ENCODE measurements at regions not wholly inside any gene's neighbourhood (a gene's known extent, or its start where the extent isn't known, plus 50 kb on each side); places are given as distances from the start of the nearest gene placed in this dataset.

DNA sequence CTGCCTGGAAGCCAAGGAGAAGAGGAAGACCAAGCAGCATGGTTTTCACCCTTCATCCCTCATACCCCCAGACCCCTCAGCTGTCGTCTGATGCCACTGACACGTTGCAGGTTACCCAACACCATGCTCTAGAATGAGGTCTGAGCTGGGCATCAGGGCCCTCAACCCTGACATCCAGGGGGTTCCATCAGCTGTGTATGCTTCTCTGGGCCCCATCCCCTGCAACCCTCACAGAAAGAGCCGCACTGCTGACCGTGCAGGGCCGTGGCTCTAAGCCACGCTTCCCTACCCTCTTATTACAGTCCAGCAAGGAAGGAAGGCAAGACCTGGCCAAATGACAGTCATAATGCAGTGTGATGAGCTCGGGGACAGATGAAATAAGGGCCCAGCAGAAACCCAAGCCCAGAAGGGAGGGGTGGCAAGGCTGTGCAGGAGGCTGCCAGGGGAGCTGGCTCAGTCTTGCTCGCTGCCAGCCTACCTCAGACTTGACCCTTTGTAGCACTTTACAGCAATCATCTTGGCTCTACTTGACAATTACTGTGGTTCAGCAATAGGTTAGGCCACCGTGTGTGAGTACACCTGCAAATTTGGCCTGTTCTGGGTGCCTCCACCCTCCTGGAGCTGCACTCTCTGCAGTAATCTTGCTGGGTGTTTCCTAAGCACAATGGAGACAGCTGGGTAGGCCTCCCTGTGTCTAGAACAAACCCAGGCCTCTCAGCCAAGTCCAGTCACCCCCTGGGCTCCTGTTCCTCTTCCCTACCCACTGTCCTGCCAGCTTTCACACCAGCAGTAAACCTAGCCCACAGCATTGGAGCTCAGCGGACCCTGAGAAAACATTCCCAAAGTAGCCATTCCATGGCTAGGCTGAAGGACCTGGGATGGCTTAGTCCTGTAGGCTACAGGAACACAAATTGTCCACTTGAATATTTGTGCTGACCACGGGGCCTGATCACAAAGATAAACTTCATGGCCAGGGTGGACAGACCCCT, 115.3 kb upstream of the NEO1 start:
- peaks cover 0 to 17% (median 4%) of the 10 kb centered on the region in 5 experiments for H3K27me3 ChIP-seq (replicated peaks in 2 of 5; ENCODE audit: control insufficient read depth in 4 of 5, insufficient read depth in 5 of 5, low read length in 4 of 5)
- no peak overlapping the region for H3K27ac ChIP-seq (ENCODE audit: insufficient read depth in 1 of 2, low read depth in 1 of 2, low read length in 2 of 2, poor library complexity in 1 of 2, severe bottlenecking in 2 of 2)
- no peaks in the 10 kb centered on the region for H3K4me1 ChIP-seq (ENCODE audit: control extremely low read depth in 1 of 4, control insufficient read depth in 4 of 4, insufficient read depth in 4 of 4, low read length in 3 of 4)
- WGBS (ENCODE audit: insufficient coverage): 97% methylated on average over 10 of the region's 11 CpGs
- DNase-seq: no peak
- ChIA-PET POLR2A (no interaction called here), CTCF (no interaction called here)
- H3K9me3 ChIP-seq (ENCODE audit: control extremely low read depth in 1 of 5, control insufficient read depth in 4 of 5, insufficient read depth in 2 of 5, low read depth in 1 of 5, low read length in 4 of 5): peaks cover 0 to 3% (median 0%) of the 10 kb centered on the region in 5 experiments
- H3K4me3 ChIP-seq (ENCODE audit: control insufficient read depth in 1 of 7, extremely low read depth in 1 of 7, insufficient read depth in 4 of 7, low read depth in 2 of 7, low read length in 6 of 7): no peak overlapping the region
- no peaks in the 10 kb centered on the region for H3K36me3 ChIP-seq (ENCODE audit: control insufficient read depth in 4 of 4, insufficient read depth in 4 of 4, low read length in 3 of 4)

DNA sequence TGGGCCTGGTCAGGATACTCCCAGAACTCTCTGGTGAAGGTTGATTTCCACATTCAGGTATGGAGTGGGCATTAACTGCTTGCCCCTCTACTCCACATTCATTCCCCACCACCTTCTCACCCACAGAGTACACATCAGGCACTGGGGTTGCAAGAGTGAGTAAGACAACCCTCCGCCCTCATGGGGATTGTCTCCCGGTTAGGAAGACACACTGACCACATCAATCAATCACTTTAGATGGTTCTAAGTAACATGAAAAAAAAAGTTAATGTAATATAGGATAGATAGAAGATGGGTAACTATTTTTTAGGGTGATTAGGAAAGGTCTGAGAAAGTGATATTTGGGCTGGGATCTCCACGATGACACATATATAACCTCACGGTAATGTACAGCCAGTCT, 116.0 kb upstream of the NEO1 start:
- peaks cover 0 to 15% (median 4%) of the 10 kb centered on the region in 5 experiments for H3K27me3 ChIP-seq (replicated peaks in 2 of 5; ENCODE audit: control insufficient read depth in 4 of 5, insufficient read depth in 5 of 5, low read length in 4 of 5)
- DNase-seq: no peak
- WGBS (ENCODE audit: insufficient coverage): no CpG with 5 or more reads among the region's 4 CpGs
- H3K27ac ChIP-seq (ENCODE audit: insufficient read depth in 1 of 2, low read depth in 1 of 2, low read length in 2 of 2, poor library complexity in 1 of 2, severe bottlenecking in 2 of 2): no peak overlapping the region
- CTCF ChIA-PET: no interaction called here
- H3K4me3 ChIP-seq (ENCODE audit: control insufficient read depth in 1 of 7, extremely low read depth in 1 of 7, insufficient read depth in 4 of 7, low read depth in 2 of 7, low read length in 6 of 7): no peak overlapping the region
- no peaks in the 10 kb centered on the region for H3K36me3 ChIP-seq (ENCODE audit: control insufficient read depth in 4 of 4, insufficient read depth in 4 of 4, low read length in 3 of 4)
- POLR2A ChIA-PET: no interaction called here
- peaks cover 0 to 3% (median 0%) of the 10 kb centered on the region in 5 experiments for H3K9me3 ChIP-seq (ENCODE audit: control extremely low read depth in 1 of 5, control insufficient read depth in 4 of 5, insufficient read depth in 2 of 5, low read depth in 1 of 5, low read length in 4 of 5)
- H3K4me1 ChIP-seq (ENCODE audit: control extremely low read depth in 1 of 4, control insufficient read depth in 4 of 4, insufficient read depth in 4 of 4, low read length in 3 of 4): no peaks in the 10 kb centered on the region

DNA sequence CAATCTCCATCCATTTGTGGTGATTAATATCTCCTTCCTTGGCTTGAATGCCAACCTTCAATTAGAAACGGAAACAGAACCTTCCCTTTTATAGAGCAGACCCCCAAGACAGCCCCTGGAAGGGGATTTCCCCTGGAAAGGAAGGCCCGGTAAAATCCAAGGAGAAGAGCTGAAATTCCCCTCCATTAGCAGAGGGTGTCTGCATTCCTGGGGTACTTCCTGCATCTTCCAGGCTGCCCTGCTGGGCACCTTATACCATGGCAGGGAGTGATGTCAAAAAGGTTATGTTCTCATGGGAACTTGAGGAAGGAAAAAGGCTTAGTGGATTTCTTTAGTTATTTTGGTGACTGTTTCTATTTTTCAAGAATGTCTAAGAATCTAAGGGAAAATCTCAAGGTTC, 116.7 kb upstream of the NEO1 start:
- Histone ChIP-seq H3K27ac (ENCODE audit: insufficient read depth in 1 of 2, low read depth in 1 of 2, low read length in 2 of 2, poor library complexity in 1 of 2, severe bottlenecking in 2 of 2) (no peak overlapping the region), H3K36me3 (ENCODE audit: control insufficient read depth in 4 of 4, insufficient read depth in 4 of 4, low read length in 3 of 4) (no peaks in the 10 kb centered on the region), H3K9me3 (ENCODE audit: control extremely low read depth in 1 of 5, control insufficient read depth in 4 of 5, insufficient read depth in 2 of 5, low read depth in 1 of 5, low read length in 4 of 5) (peaks cover 0 to 3% (median 0%) of the 10 kb centered on the region in 5 experiments), H3K27me3 (replicated peaks in 2 of 5; ENCODE audit: control insufficient read depth in 4 of 5, insufficient read depth in 5 of 5, low read length in 4 of 5) (peaks cover 0 to 15% (median 4%) of the 10 kb centered on the region in 5 experiments), H3K4me1 (ENCODE audit: control extremely low read depth in 1 of 4, control insufficient read depth in 4 of 4, insufficient read depth in 4 of 4, low read length in 3 of 4) (no peaks in the 10 kb centered on the region), H3K4me3 (ENCODE audit: control insufficient read depth in 1 of 7, extremely low read depth in 1 of 7, insufficient read depth in 4 of 7, low read depth in 2 of 7, low read length in 6 of 7) (no peak overlapping the region)
- ChIA-PET POLR2A (no interaction called here), CTCF (no interaction called here)
- whole genome bisulfite sequencing (ENCODE audit: insufficient coverage): 42% methylated on average over 2 of the region's 2 CpGs
- DNase-seq: no peak

DNA sequence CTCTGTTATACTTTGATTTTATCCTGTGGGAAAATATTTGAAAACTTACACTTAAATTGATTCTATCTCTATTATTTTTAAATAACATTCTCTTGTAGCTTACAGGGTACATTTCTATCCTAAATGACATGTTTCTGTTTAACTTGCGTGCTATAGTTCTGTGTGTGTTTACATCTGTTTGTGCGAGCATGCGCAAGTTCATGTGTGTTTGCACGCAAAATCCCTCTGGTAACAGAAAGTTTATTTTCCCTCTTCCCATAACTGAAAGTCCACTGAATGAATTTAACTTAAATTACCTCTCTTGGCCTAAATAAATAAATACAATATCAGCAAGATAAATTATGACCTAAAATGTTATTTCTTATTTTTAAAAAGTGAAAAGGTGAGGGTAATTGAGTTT, 117.3 kb upstream of the NEO1 start:
- no CpG with 5 or more reads among the region's 4 CpGs for WGBS (ENCODE audit: insufficient coverage)
- CTCF ChIA-PET: no interaction called here
- Histone ChIP-seq H3K27me3 (replicated peaks in 2 of 5; ENCODE audit: control insufficient read depth in 4 of 5, insufficient read depth in 5 of 5, low read length in 4 of 5) (peaks cover 0 to 14% (median 4%) of the 10 kb centered on the region in 5 experiments), H3K36me3 (ENCODE audit: control insufficient read depth in 4 of 4, insufficient read depth in 4 of 4, low read length in 3 of 4) (no peaks in the 10 kb centered on the region), H3K4me3 (ENCODE audit: control insufficient read depth in 1 of 7, extremely low read depth in 1 of 7, insufficient read depth in 4 of 7, low read depth in 2 of 7, low read length in 6 of 7) (no peak overlapping the region), H3K27ac (ENCODE audit: insufficient read depth in 1 of 2, low read depth in 1 of 2, low read length in 2 of 2, poor library complexity in 1 of 2, severe bottlenecking in 2 of 2) (no peak overlapping the region), H3K4me1 (ENCODE audit: control extremely low read depth in 1 of 4, control insufficient read depth in 4 of 4, insufficient read depth in 4 of 4, low read length in 3 of 4) (no peaks in the 10 kb centered on the region), H3K9me3 (ENCODE audit: control extremely low read depth in 1 of 5, control insufficient read depth in 4 of 5, insufficient read depth in 2 of 5, low read depth in 1 of 5, low read length in 4 of 5) (peaks cover 0 to 3% (median 0%) of the 10 kb centered on the region in 5 experiments)
- POLR2A ChIA-PET: no interaction called here
- DNase-seq: no peak

DNA sequence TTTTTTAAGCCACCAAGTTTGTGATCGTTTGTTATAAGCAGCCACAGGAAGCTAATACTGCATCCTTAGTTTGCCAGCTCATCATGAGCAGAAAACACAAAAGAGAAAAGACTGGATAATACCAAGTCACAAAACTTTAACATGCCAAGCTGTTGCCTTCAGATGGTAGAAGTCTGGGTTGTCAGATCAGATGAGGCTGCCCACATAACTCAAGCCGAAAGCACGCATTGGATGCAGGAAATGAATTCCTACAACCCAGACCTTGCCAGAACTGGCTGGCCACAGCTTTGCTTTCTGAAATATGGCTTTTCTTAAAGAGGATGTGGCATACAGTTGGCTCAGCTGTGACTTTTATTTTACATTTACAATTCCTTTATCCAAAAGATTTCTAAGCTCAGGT, 118.3 kb upstream of the NEO1 start:
- peaks cover 0 to 3% (median 0%) of the 10 kb centered on the region in 5 experiments for H3K9me3 ChIP-seq (ENCODE audit: control extremely low read depth in 1 of 5, control insufficient read depth in 4 of 5, insufficient read depth in 2 of 5, low read depth in 1 of 5, low read length in 4 of 5)
- ChIA-PET POLR2A (no interaction called here), CTCF (no interaction called here)
- peaks cover 0 to 14% (median 0%) of the 10 kb centered on the region in 5 experiments for H3K27me3 ChIP-seq (replicated peaks in 2 of 5; ENCODE audit: control insufficient read depth in 4 of 5, insufficient read depth in 5 of 5, low read length in 4 of 5)
- no peaks in the 10 kb centered on the region for H3K4me1 ChIP-seq (ENCODE audit: control extremely low read depth in 1 of 4, control insufficient read depth in 4 of 4, insufficient read depth in 4 of 4, low read length in 3 of 4)
- no peaks in the 10 kb centered on the region for H3K36me3 ChIP-seq (ENCODE audit: control insufficient read depth in 4 of 4, insufficient read depth in 4 of 4, low read length in 3 of 4)
- WGBS (ENCODE audit: insufficient coverage): 55% methylated on average over 2 of the region's 3 CpGs
- no peak for DNase-seq
- H3K4me3 ChIP-seq (ENCODE audit: control insufficient read depth in 1 of 7, extremely low read depth in 1 of 7, insufficient read depth in 4 of 7, low read depth in 2 of 7, low read length in 6 of 7): no peak overlapping the region
- H3K27ac ChIP-seq (ENCODE audit: insufficient read depth in 1 of 2, low read depth in 1 of 2, low read length in 2 of 2, poor library complexity in 1 of 2, severe bottlenecking in 2 of 2): no peak overlapping the region

DNA sequence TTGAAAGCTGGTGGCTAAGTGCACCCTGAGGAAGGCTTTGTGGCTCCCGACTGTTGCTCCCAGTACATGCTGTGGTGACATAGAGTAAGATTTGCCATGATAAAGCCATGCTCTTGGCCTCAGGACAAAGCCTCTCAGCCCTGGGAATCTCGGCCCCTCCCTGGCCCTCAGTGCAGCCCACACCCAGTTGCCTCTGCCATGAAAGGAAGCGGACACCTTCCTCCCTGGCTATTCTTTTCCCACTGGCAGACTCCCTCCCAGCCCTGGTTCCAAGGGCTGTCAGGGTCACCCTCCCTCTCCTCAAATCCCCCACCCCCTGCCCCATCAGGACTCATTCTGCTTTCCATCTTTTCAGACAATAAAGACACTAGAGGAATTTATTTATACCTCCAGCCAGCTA, 119.8 kb upstream of the NEO1 start:
- 95% methylated on average over 3 of the region's 3 CpGs for WGBS (ENCODE audit: insufficient coverage)
- peaks cover 0 to 14% (median 0%) of the 10 kb centered on the region in 5 experiments for H3K27me3 ChIP-seq (replicated peaks in 2 of 5; ENCODE audit: control insufficient read depth in 4 of 5, insufficient read depth in 5 of 5, low read length in 4 of 5)
- ChIA-PET POLR2A (no interaction called here), CTCF (no interaction called here)
- H3K4me3 ChIP-seq (ENCODE audit: control insufficient read depth in 1 of 7, extremely low read depth in 1 of 7, insufficient read depth in 4 of 7, low read depth in 2 of 7, low read length in 6 of 7): no peak overlapping the region
- H3K9me3 ChIP-seq (ENCODE audit: control extremely low read depth in 1 of 5, control insufficient read depth in 4 of 5, insufficient read depth in 2 of 5, low read depth in 1 of 5, low read length in 4 of 5): peaks cover 0 to 3% (median 0%) of the 10 kb centered on the region in 5 experiments
- DNase-seq: no peak
- H3K36me3 ChIP-seq (ENCODE audit: control insufficient read depth in 4 of 4, insufficient read depth in 4 of 4, low read length in 3 of 4): no peaks in the 10 kb centered on the region
- no peak overlapping the region for H3K27ac ChIP-seq (ENCODE audit: insufficient read depth in 1 of 2, low read depth in 1 of 2, low read length in 2 of 2, poor library complexity in 1 of 2, severe bottlenecking in 2 of 2)
- H3K4me1 ChIP-seq (ENCODE audit: control extremely low read depth in 1 of 4, control insufficient read depth in 4 of 4, insufficient read depth in 4 of 4, low read length in 3 of 4): no peaks in the 10 kb centered on the region

DNA sequence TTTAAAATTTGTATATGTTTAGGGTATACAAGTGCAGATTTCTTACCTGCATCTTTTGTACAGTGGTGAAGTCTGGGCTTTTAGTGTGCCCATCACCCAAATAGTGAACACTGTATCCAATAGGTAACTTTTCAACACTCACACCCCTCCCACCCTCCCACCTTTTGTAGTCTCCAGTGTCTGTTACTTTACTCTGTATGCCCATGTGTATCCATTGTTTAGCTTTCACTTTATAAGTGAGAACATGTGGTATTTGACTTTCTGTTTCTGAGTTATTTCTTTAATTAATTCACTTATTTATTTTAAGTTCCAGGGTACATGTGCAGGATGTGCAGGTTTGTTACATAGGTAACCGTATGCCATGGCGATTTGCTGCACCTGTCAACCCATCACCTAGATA, 124.8 kb upstream of the NEO1 start:
- POLR2A ChIA-PET: no interaction called here
- Histone ChIP-seq H3K36me3 (ENCODE audit: control insufficient read depth in 4 of 4, insufficient read depth in 4 of 4, low read length in 3 of 4) (no peaks in the 10 kb centered on the region), H3K9me3 (ENCODE audit: control extremely low read depth in 1 of 5, control insufficient read depth in 4 of 5, insufficient read depth in 2 of 5, low read depth in 1 of 5, low read length in 4 of 5) (peaks cover 0 to 4% (median 0%) of the 10 kb centered on the region in 5 experiments), H3K27me3 (replicated peaks in 2 of 5; ENCODE audit: control insufficient read depth in 4 of 5, insufficient read depth in 5 of 5, low read length in 4 of 5) (peaks cover 2 to 18% (median 6%) of the 10 kb centered on the region in 5 experiments), H3K4me1 (ENCODE audit: control extremely low read depth in 1 of 4, control insufficient read depth in 4 of 4, insufficient read depth in 4 of 4, low read length in 3 of 4) (no peaks in the 10 kb centered on the region), H3K27ac (ENCODE audit: insufficient read depth in 1 of 2, low read depth in 1 of 2, low read length in 2 of 2, poor library complexity in 1 of 2, severe bottlenecking in 2 of 2) (no peak overlapping the region), H3K4me3 (ENCODE audit: control insufficient read depth in 1 of 7, extremely low read depth in 1 of 7, insufficient read depth in 4 of 7, low read depth in 2 of 7, low read length in 6 of 7) (no peak overlapping the region)
- CTCF ChIA-PET: no interaction called here
- 100% methylated on average over 2 of the region's 2 CpGs for WGBS (ENCODE audit: insufficient coverage)
- no peak for DNase-seq

Measured in common myeloid progenitor, CD34-positive (primary cell).